SK-N-SH treated with all-trans-retinoic acid at 6 μM for 48 hours (cell line): ENCODE measurements at regions not wholly inside any gene's neighbourhood (a gene's known extent, or its start where the extent isn't known, plus 50 kb on each side); places are given as distances from the start of the nearest gene placed in this dataset.

Experiments
- ISL1 ChIP-seq: fragments of 250-450 bp; sonication (Bioruptor Pico); IDR thresholded peaks from 2 replicates; pipeline ENCODE4 v2.1.2; 2022; ENCODE audit warnings: mild to moderate bottlenecking, moderate library complexity
- ZNF70 ChIP-seq: fragments of 450-650 bp; formaldehyde crosslinking; IDR thresholded peaks from 2 replicates; pipeline ENCODE4 v1.5.0; 2020; ENCODE audit warnings: mild to moderate bottlenecking, moderate library complexity

- TF ChIP-seq ZNF70 (CRISPR knock-in tag) (no peak), ISL1 (CRISPR knock-in tag) (no peak)
Measured at GRCh38 chr2:131590896-131591295, 63.2 kb downstream of the CCDC74A start.
